Body of pancreas (tissue), 4 donors: ENCODE measurements at regions not wholly inside any gene's neighbourhood (a gene's known extent, or its start where the extent isn't known, plus 50 kb on each side); places are given as distances from the start of the nearest gene placed in this dataset.

Source experiments
- ATAC-seq: fragments of 150-250 bp; one replicate; pipeline ENCODE4 v1.9.1; 2016
- DNase-seq, 4 donors: peaks; one replicate each; pipeline ENCODE4 v3.0.0-alpha.2; 2019
- H3K27ac ChIP-seq, 4 donors: fragments of 200-600 bp; sonication (generic); 1 replicate in 3 of 4; 2 replicates in 1 of 4; pipeline versions ENCODE4 v1.5.1 to v1.6.1; 2016 to 2019; ENCODE audit warnings: mild to moderate bottlenecking in 1 of 4, mixed read lengths in 1 of 4, moderate library complexity in 1 of 4
- H3K27me3 ChIP-seq, 2 donors: fragments of 200-600 bp; sonication (generic); one replicate each; pipeline ENCODE4 v1.6.0; 2016; ENCODE audit warnings: mild to moderate bottlenecking in 1 of 2
- H3K36me3 ChIP-seq, 2 donors: fragments of 200-600 bp; sonication (generic); replicated peaks in 1 of 2; 2 replicates each; pipeline ENCODE4 v1.5.1; 2016; ENCODE audit warnings: low read depth in 2 of 2; ENCODE audit not compliant: insufficient read depth in 1 of 2
- H3K4me1 ChIP-seq: fragments of 200-600 bp; sonication (generic); one replicate; pipeline ENCODE4 v1.6.0; 2016
- H3K4me3 ChIP-seq, 2 donors: fragments of 200-600 bp; sonication (generic); 1 replicate in 1 of 2; 2 replicates in 1 of 2; pipeline ENCODE4 v1.5.1; 2016 to 2019
- H3K9me3 ChIP-seq, 3 donors: fragments of 200-600 bp; sonication (generic); 1 replicate in 2 of 3; 2 replicates in 1 of 3; pipeline ENCODE4 v1.5.1; 2016
- CTCF ChIP-seq, 7 experiments: fragments of 450-650 bp in 4 of 7; fragments of 200-600 bp in 3 of 7; sonication (generic) in 3 of 7; IDR thresholded peaks; one replicate each; pipeline ENCODE4 v1.5.1; 2016 to 2019; ENCODE audit warnings: antibody characterized with exemption in 7 of 7
- POLR2A ChIP-seq, 3 donors: fragments of 450-650 bp; IDR thresholded peaks; one replicate each; pipeline ENCODE4 v1.6.1; 2016; ENCODE audit warnings: antibody characterized with exemption in 3 of 3, mild to moderate bottlenecking in 2 of 3
- WGBS, 2 donors: methylation state at CpG; one replicate each; pipeline ENCODE4 v1.1.5; 2017; 5-methylcytosine and 5-hydroxymethylcytosine counted together
- intact Hi-C: fragments of 100-400 bp; cut with DNase I; formaldehyde crosslinking; loops from one replicate; pipeline ENCODE4 v1.15.1; 2023

- intact Hi-C loops, result no loop called here
- H3K4me1 ChIP-seq, result peaks cover 10% of the 10 kb centered on the region
- no peak overlapping the region for H3K4me3 ChIP-seq
- DNase-seq, result peak; percentile 18 to 57 (median 24)
- TF ChIP-seq POLR2A (IDR thresholded peaks at IDR 0.05) (no peak), CTCF (IDR thresholded peaks at IDR 0.05) (no peak)
- no peaks in the 10 kb centered on the region for H3K27me3 ChIP-seq
- ATAC-seq, result peak; percentile 35
- no peaks in the 10 kb centered on the region for H3K36me3 ChIP-seq
- H3K27ac ChIP-seq, result peak overlapping the region in 1 of 4 donors; percentile 2
- H3K9me3 ChIP-seq, result no peaks in the 10 kb centered on the region
Observed at GRCh38 chr4:14308229-14308651, 680.7 kb upstream of the BOD1L1 start.

GRCh38 chr4:14309431-14309830 is 681.9 kb upstream of the BOD1L1 start:
- DNase-seq (peak in 1 of 4 donors; percentile 25), ATAC-seq (no peak)
- Histone ChIP-seq H3K9me3 (no peaks in the 10 kb centered on the region), H3K27ac (no peak overlapping the region), H3K36me3 (no peaks in the 10 kb centered on the region), H3K27me3 (no peaks in the 10 kb centered on the region), H3K4me1 (peaks cover 10% of the 10 kb centered on the region), H3K4me3 (no peak overlapping the region)
- 41 to 54% methylated on average over 2 of the region's 2 CpGs for WGBS, 2 donors
- intact Hi-C loops, result no loop called here
- TF ChIP-seq POLR2A (IDR thresholded peaks at IDR 0.05), result no peak
- TF ChIP-seq CTCF (IDR thresholded peaks at IDR 0.05), result no peak

- TF ChIP-seq CTCF (IDR thresholded peaks at IDR 0.05) (no peak), POLR2A (IDR thresholded peaks at IDR 0.05) (no peak)
- WGBS, 2 donors, result 66 to 71% methylated on average over 3 of the region's 3 CpGs
- peaks cover 2% of the 10 kb centered on the region for H3K4me1 ChIP-seq
- DNase-seq, result no peak
- H3K27me3 ChIP-seq, result no peaks in the 10 kb centered on the region
- intact Hi-C loops, result no loop called here
- no peaks in the 10 kb centered on the region for H3K36me3 ChIP-seq
- H3K4me3 ChIP-seq, result no peak overlapping the region
- no peak overlapping the region for H3K27ac ChIP-seq
- no peaks in the 10 kb centered on the region for H3K9me3 ChIP-seq
- ATAC-seq, result no peak
Observed at GRCh38 chr4:14313757-14314156, 686.2 kb upstream of the BOD1L1 start.

GRCh38 chr4:14315129-14315528 is 687.2 kb upstream of the CPEB2 start:
- WGBS, 2 donors, result 79 to 94% methylated on average over 3 of the region's 3 CpGs
- TF ChIP-seq POLR2A (IDR thresholded peaks at IDR 0.05), result no peak
- no peak for TF ChIP-seq CTCF (IDR thresholded peaks at IDR 0.05)
- no peaks in the 10 kb centered on the region for H3K36me3 ChIP-seq
- H3K9me3 ChIP-seq, result no peaks in the 10 kb centered on the region
- intact Hi-C loops, result no loop called here
- no peak overlapping the region for H3K4me3 ChIP-seq
- H3K27ac ChIP-seq, result no peak overlapping the region
- no peaks in the 10 kb centered on the region for H3K4me1 ChIP-seq
- DNase-seq, result no peak
- no peaks in the 10 kb centered on the region for H3K27me3 ChIP-seq
- no peak for ATAC-seq

- intact Hi-C loops, result no loop called here
- Histone ChIP-seq H3K27me3 (no peaks in the 10 kb centered on the region), H3K36me3 (no peaks in the 10 kb centered on the region), H3K4me3 (no peak overlapping the region), H3K9me3 (no peaks in the 10 kb centered on the region), H3K27ac (no peak overlapping the region), H3K4me1 (no peaks in the 10 kb centered on the region)
- TF ChIP-seq CTCF (IDR thresholded peaks at IDR 0.05), result no peak
- TF ChIP-seq POLR2A (IDR thresholded peaks at IDR 0.05), result no peak
- DNase-seq (no peak), ATAC-seq (no peak)
- 72 to 79% methylated on average over 2 of the region's 2 CpGs for WGBS, 2 donors
Observed at GRCh38 chr4:14317351-14317750, 684.9 kb upstream of the CPEB2 start.
